Epithelial cell of proximal tubule (primary cell): ENCODE measurements at regions not wholly inside any gene's neighbourhood (a gene's known extent, or its start where the extent isn't known, plus 50 kb on each side); places are given as distances from the start of the nearest gene placed in this dataset.

ENCODE experiments used
- DNase-seq: peaks from one replicate; pipeline ENCODE4 v3.0.0-alpha.2; 2011; ENCODE audit warnings: low read depth
- H3K4me3 ChIP-seq: 2 replicates; pipeline ENCODE4 v1.5.1; 2011; ENCODE audit warnings: low read depth, mild to moderate bottlenecking, low read length
- TF ChIP-seq, protein P1 (sequence below): conservative IDR thresholded peaks from 2 replicates; pipeline ENCODE4 v1.5.1; 2012; ENCODE audit warnings: low read depth, mild to moderate bottlenecking, low read length

DNA sequence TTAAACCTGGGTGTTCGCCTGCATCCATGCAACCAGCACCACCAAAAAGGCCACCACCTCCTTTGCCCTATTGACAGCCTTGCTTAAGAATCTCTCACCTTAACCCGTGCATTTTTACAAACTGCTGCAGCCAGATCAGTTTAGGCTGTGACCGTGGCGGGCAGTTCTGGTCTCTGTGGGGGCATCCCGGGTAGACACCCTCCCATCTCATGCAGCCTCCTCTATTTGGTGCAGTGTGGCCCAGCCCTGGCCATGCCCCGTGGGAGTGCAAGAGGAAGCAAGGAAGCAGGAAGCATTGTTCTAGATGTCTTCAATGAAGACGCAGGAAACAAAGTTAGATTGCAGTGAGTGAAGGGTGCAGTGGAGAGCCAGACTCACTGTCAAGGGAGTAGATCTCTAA, 108.8 kb upstream of the MVB12B start:
- no peak for DNase-seq
- TF ChIP-seq, protein P1, sequence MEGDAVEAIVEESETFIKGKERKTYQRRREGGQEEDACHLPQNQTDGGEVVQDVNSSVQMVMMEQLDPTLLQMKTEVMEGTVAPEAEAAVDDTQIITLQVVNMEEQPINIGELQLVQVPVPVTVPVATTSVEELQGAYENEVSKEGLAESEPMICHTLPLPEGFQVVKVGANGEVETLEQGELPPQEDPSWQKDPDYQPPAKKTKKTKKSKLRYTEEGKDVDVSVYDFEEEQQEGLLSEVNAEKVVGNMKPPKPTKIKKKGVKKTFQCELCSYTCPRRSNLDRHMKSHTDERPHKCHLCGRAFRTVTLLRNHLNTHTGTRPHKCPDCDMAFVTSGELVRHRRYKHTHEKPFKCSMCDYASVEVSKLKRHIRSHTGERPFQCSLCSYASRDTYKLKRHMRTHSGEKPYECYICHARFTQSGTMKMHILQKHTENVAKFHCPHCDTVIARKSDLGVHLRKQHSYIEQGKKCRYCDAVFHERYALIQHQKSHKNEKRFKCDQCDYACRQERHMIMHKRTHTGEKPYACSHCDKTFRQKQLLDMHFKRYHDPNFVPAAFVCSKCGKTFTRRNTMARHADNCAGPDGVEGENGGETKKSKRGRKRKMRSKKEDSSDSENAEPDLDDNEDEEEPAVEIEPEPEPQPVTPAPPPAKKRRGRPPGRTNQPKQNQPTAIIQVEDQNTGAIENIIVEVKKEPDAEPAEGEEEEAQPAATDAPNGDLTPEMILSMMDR = no peak
- no peak overlapping the region for H3K4me3 ChIP-seq

DNA sequence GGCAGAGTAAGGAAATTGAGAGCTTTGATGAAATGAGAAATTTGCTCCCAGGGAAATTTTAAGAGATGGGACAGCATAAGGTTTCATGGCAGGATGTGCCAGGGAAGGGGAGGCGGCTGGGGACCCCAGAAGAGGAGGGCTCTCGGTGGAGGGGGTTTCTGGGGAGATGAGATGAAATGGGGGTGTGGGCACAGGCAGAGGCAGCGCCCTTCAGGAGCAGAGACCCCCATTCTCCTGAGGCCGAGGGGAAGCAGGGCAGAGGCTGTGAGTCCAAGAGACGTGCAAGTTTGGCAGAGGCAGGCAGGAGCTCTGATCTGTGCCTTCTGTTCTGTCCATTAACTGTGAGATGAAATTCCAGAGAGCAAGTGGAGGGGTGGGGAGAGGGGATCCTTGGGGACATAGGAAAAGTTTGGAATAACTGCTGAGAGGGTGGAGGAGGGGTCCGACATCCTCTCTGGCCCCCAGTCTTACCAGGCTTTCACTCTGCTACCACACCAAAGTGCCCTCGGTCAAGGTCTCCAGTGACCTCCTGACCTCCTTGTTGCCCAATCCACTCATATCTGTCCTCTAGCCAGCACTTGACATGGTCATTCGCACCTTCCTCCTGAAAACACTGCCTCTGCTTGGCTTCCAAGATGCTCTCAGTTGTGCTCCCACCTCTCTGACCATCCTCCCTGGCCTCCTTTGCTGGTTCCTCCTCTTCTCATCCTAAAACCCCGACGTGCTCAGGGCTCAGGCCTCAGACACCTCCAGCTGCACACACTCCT, 108.1 kb upstream of the MVB12B start:
- TF ChIP-seq, protein P1 = no peak
- no peak for DNase-seq

DNA sequence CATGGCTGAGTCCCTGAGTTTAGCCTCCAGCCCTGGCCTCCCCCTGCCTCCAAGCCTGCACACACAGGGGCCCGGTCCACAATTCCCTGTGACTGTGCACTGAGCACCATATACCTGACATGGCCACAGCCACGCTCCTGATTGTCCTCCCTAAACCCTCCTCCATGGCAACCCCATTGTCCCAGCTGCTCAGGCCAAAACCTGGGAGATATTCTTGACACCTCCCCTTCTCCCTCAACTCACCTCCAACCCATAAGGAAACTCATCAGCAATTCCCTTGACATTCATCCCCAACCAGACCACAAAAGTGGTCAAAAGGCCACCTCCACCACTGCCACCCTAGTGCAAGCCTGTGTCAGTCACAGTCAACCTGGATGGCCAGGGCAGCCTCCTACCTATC, 107.5 kb upstream of the MVB12B start:
- DNase-seq = no peak
- TF ChIP-seq, protein P1 = no peak
- H3K4me3 ChIP-seq = no peak overlapping the region

More for the DNA sequence above, 108.1 kb upstream of the MVB12B start:
- H3K4me3 ChIP-seq = no peak overlapping the region

DNA sequence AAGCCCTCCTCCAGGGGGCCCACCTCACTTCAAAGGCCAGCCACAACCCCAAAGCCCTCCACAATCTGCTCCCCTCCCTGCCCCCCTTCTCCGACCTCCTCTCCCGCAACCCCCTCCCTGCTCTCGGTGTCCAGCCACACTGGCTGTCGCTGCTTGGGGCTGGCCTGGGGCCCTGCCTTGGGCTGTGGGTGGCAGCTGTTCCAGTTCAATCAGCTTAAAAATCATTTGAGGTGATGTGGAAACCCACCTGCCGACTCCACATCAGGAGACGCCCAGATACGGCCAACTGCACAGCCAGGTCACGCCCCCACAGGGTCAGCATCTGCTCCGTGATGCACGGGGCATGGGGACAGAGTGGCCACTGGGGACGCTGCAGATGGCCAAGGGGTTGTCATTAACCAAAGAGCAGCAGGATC, 107.0 kb upstream of the MVB12B start:
- TF ChIP-seq, protein P1 = no peak
- DNase-seq = no peak
- H3K4me3 ChIP-seq = no peak overlapping the region

DNA sequence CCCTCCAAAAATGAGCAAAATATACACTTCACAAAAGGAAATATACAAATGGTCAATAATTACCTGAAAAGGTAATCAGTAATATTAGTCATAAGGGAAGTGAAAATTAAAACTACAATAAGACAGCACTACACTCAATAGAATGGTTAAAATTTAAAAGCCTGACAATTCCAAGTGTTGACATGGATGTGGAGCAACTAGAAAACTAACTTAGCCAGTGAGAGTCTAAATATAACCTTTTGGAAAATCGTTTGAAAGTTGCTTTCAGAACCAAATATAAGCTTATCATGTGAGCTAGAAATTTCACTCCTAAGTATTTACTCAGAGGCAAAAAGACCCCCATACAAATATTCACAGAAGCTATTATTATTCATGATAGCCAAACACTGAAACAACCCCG, 105.1 kb upstream of the MVB12B start:
- no peak for DNase-seq
- TF ChIP-seq, protein P1 = no peak
- H3K4me3 ChIP-seq = no peak overlapping the region

DNA sequence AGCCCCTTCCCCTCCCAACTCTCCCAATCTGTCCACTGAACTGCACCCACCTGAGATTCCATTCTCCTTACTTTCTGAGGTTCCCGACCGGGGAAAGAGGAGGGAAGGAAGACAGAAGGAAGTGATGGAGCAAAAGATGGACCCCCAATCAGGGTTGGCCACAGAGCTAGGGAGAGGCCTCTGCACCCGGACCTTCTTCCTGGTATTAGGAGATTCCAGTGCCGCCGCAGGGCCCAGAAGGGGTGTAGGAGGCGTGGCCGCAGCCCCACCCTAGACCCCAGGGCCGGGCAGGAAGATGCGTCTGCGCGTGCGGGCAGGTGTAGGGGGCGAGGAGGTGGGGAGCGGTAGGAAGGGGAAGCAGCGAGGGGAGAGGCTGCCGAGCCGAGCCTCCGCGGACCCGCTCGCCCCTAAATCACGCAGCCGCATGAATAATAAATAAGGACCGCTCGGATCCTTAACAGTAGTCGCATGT, 104.2 kb upstream of the MVB12B start:
- DNase-seq = no peak
- TF ChIP-seq, protein P1 = no peak
- H3K4me3 ChIP-seq = no peak overlapping the region
